GM19099 (cell line): ENCODE measurements at regions not wholly inside any gene's neighbourhood (a gene's known extent, or its start where the extent isn't known, plus 50 kb on each side); places are given as distances from the start of the nearest gene placed in this dataset.

Experiments
- POLR2A ChIP-seq: IDR thresholded peaks from 3 replicates; pipeline ENCODE4 v1.6.1; 2011; ENCODE audit warnings: low read depth; ENCODE audit not compliant: insufficient read length; ENCODE audit errors: extremely low read depth

DNA sequence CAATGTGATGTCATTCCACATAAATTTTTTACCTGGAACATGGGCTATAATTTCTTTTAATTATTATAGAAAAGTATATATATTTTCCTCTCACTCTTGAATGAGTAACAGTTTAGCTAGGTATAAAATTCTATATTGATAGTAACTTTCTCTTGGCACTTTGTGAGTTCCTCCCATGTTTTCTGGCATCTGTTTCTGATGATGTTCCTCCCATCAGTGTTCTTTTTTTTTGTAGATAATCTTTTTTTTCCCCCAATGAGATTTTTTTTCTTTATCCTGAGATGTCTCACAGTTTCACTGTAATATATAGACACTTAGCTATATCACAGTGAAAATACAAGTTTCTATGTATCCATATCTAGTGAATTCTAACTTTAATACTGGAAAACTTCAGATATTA, 75.2 kb downstream of the IER5 start:
- TF ChIP-seq POLR2A = no peak

GRCh38 chr1:181166377-181167196, 78.1 kb downstream of the IER5 start:
- no peak for TF ChIP-seq POLR2A

GRCh38 chr1:181169281-181169865, 80.9 kb downstream of the IER5 start:
- TF ChIP-seq POLR2A = no peak

GRCh38 chr1:181170194-181170593, 81.7 kb downstream of the IER5 start:
- TF ChIP-seq POLR2A = no peak

GRCh38 chr1:181172082-181172481, 83.6 kb downstream of the IER5 start:
- TF ChIP-seq POLR2A = no peak

GRCh38 chr1:181173761-181174447, 85.4 kb downstream of the IER5 start:
- TF ChIP-seq POLR2A = no peak

DNA sequence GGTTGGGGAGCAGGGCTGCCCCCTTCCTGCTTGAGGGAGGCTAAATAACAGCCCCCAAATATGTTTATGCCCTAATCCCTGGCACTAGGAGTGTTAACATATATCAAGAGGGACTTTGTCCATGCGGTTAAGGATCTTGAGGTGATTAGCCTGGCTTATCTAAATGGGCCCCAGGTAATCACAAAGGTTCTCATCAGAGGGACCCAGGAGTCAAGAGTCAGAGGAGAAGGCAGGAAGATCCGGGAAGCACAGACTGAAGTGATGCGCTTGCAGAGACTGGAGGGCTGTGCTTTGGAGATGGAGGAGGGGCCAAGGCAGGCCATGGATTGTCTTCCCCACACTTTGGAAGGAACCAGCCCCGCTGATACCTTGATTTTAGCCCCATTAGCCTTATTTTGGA, 86.4 kb downstream of the IER5 start:
- no peak for TF ChIP-seq POLR2A

- no peak for TF ChIP-seq POLR2A
Measured at GRCh38 chr1:181175356-181175910, 86.9 kb downstream of the IER5 start.

GRCh38 chr1:181175955-181176354, 87.5 kb downstream of the IER5 start:
- no peak for TF ChIP-seq POLR2A

DNA sequence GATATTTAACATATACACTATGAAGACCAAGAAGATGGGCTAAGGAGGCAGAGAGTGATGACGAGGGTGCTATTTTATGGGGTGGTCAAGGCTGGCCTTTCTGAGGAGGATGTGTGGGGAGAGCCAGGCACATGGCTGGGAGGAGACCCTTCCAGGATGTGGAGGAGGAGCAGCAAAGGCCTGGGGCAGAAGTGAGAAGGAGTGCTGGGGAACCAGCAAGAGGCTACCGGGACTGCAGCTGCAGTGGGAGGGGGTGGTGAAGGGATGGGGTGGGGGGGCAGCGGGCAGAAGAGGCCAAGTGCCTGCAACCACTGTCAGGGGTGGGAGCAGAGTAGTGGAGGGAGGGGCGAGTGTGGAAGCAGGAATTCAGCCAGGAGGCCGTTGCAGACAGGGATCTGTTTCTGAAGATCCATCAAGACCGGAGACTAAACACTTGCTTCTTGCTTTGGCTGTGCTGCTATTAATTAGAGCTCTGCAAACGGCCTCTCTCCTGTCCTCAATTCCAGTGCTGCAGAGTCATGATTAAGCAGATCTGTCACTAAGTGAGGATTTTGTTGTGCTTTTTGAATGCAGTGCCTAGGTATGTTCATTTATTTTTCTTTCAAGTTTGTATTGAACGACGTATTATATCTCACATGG, 89.9 kb downstream of the IER5 start:
- TF ChIP-seq POLR2A = no peak

GRCh38 chr1:181179279-181179986, 90.9 kb downstream of the IER5 start:
- TF ChIP-seq POLR2A = no peak

- no peak for TF ChIP-seq POLR2A
Measured at GRCh38 chr1:181179987-181180365, 91.5 kb downstream of the IER5 start.

DNA sequence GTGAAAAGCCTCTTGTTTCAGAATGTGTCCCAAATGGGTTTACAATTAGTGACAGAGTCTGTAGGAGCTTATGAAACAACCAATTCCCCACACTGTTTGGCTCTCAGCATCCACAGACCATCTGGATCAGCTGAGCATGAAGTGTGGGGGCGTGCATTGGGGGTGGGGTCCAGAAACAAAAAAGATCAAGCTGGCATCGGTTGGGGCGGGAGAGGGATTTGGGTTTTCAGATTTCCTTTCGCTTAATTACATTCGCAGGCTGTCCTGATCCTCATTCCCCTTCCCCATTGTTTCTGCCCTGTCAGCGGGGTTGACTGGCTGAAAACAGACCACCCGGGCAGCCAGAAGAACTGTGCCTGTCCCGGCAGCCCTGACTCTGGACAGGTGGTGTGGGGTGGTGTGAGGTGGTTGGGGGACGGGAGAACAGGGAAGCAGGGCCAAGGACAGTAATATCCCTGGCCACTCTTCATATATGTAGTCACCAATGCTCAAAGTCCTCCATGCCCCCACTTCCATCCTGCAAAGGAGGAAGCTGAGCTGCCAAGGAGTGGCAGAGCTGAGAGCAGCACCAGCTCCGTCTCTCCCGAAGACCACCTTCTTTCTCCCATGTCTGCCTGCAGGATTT, 92.0 kb downstream of the IER5 start:
- no peak for TF ChIP-seq POLR2A

GRCh38 chr1:181181792-181182585, 93.5 kb downstream of the IER5 start:
- TF ChIP-seq POLR2A = no peak

- TF ChIP-seq POLR2A = no peak
Measured at GRCh38 chr1:181184621-181185020, 96.1 kb downstream of the IER5 start.
